GM18909 (cell line): ENCODE measurements at regions not wholly inside any gene's neighbourhood (a gene's known extent, or its start where the extent isn't known, plus 50 kb on each side); places are given as distances from the start of the nearest gene placed in this dataset.

Experiments used
- ATAC-seq: cut with Tn5 transposase; IDR thresholded peaks from one replicate; pipeline ENCODE4 v1.9.1; 2021; ENCODE audit warnings: mild to moderate bottlenecking; ENCODE audit not compliant: unreplicated experiment, poor library complexity

DNA sequence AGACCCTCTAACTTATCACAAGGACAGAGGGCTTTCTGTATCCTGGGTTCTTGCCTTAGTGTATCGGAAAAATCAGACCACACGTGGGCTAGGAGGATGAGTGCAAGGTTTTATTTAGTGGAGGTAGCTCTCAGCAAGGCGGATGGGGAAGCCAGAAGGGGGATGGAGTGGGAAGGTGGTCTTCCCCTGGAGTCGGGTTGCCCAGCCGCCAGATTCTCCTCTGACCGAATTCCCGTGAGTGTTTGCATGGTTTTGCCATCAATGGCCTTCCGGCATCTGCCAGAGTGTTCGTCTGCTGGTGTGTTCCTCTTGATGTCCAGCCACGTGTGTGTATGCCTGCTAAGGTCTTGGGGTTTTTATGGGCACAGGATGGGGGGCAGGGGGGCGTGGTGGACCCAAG is 1335.1 kb upstream of the SPRY2 start:
- no peak for ATAC-seq

DNA sequence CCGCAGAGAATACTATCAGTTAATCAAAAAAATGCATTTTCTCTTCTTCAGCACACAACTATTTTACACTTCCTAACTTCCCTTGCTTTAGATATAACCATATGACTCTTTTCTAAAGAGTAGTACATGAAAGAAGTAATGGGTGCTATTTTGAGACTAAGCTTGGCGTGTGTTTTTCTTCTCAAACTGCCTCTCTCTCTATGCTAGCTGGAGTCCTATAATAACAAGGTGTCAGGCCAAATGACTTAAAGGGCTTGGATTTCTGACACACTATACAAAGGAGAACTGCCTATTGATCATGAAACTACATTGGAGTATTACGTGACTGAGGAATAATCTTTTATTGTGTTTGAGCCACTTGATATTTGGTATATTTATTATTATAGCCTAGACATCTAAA is 1330.1 kb upstream of the SPRY2 start:
- ATAC-seq = no peak

DNA sequence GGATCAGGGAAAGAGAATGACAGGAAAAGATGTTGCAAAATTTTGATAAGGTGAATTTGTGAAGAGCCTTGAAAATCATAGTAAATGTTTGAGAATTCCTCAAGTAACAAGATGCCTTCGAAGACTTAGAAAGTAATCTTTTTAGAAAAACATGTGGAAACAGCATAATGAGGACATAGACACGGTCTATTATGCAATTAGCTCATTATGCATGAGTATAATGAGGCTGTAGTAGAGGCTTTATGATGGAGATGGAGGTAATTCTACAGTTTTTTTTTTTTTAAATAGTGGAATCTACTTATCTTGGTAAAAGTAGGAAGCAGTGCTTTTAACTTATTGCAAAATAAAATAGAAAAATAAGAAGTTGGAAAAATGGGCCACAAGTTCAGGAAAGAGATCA is 1329.1 kb upstream of the SPRY2 start:
- ATAC-seq = no peak

DNA sequence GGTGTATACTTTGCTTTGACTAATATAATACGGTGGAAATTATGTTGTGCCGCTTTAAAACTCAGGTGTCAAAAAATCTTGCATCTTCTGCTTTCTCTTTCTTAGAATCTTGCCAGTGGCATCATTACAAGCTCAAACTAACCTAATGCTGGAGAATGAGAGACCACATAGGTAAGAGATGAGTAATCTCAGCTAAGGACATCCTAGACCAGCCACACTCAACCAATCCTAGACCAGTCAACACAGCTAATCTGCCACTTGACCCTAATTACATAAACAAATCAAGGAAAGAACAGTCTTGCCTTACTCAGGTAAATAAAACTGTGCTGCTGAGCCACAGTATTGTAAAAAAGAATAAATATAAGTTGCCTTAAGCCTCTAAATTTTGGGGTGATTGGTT is 1323.9 kb upstream of the SPRY2 start:
- ATAC-seq = no peak

DNA sequence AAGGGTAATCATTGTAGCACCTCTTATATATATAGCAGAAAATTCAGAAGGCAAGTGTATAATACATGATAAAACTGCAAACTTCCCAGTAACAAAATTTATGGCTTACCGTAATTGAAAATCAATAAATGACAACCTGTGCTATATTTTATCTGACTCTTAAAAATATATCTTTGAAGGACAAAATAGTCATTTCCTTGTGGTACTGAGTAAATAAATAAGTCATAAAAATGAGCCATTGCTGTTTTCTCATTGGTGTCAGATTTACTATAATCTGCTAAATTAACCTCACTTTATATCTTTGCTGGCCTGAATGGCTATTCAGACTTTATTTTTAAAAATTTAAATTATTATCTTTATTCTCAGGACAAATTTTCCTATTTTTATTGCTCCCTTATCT is 1319.1 kb upstream of the SPRY2 start:
- ATAC-seq = no peak

DNA sequence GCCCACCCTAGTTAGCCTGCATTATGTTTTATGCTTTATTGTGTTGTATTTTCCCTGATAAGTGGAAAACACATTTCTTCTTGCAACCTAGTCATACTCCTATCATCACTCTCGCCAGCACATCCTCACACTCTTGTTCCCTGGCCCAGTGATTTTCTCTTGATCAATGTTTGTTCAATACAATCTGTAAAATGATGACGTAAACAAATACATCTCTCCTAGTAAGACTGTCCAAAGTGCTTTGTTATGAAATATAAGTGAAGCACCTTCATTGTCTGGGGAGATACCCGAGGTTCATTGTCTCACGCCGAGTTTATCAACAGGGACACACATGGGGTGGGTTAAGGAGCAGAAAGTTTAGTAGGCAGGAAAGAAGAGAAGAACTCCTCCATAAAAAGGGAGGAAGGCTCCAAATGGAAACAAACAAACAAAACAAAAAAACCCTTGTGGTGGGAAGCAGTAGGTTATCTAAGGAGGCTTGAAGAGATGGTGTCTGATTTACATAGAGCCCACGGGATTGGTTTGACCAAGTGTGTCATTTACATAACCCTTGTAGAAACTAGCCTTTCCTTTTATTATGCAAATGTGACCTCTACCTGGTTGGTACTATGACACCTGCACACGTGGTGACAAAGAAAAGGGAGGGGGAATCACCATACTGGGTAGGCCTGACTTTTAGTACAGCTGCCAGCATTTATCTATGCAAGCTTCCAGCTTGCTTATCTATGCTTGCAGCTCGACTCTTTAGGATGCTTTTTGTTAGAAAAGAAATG is 1317.9 kb upstream of the SPRY2 start:
- ATAC-seq = no peak

DNA sequence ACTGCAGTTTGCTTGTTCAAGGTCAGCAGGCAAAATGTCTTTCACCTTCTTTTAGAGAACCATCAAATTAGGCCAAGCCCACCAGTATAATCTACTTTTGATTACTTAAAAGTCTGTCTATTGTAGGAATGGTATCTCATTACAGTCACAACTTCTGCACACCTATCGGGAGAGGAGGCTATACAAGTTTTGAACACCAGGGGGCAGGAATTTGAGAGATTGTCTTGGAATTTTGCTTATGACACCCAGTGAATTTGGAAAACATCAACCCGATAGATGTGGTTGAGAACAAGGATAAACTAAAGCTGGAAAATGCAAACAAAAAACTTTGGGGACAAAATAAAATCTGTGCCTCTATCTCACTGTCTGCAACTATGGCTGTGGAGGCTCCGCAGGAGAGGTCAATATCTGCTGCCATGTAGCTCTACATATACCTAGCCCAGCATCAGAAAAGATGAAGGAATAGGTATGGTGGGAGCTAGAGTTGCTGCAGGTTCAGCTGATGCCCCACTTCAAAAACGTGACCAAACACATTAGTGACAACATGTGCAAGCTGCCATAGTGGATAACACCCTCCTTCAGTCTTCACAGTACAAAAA is 1299.2 kb upstream of the SPRY2 start:
- no peak for ATAC-seq

DNA sequence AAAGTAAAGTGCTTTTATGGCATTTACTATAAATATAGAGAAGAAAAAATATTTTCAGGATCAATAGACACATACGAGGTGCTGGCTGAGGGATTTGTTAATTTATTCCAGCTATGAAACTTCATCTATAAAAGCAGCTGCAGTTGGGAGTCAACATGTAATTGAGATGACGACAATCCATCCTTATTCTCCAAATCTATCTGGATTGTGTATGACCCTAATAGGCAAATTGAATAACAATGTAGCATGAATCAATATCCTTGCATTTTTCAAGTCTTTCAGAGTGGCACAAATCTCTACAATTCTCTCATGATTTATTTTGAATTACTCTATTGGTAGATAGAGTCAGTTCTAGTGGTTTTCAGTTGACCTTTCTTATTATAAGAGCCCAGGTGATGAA is 1296.5 kb upstream of the SPRY2 start:
- ATAC-seq = no peak

DNA sequence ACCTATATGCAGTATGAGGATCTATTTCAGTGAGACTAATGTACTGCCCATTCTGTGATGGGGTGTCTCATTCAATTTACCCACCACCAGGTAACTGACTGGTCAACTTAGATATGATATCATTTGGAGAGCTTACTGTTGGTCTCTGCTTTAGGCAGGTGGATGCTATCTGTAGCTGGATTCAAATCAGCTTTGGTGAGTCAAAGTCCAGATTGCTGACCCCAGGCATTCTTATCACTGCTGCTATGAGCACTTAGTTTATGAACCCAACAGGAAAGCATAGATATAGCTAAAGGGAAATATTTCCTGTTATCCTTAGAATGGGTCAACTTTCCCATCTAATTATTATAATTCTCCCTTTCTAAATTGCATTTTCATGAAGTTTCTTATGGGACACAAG is 1295.2 kb upstream of the SPRY2 start:
- no peak for ATAC-seq

DNA sequence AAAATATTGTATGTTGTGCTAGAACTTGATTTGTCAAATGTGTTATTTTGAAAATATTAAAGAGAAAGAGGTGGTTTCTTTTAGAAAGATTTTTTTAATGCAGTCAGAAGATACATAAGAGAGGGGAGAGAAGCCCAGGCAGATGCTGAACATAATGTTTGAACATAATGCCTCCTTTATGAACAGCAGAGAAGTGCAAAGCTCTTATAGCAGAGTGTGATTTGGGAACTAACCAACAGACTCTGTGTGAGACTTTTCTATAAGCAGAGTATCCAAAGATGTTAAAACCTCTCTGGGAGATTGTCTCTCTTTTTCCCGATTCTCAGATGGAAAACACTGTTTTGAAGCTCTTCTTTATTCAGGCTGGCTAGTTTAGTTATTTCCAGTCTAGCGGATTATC is 1274.1 kb upstream of the SPRY2 start:
- no peak for ATAC-seq

DNA sequence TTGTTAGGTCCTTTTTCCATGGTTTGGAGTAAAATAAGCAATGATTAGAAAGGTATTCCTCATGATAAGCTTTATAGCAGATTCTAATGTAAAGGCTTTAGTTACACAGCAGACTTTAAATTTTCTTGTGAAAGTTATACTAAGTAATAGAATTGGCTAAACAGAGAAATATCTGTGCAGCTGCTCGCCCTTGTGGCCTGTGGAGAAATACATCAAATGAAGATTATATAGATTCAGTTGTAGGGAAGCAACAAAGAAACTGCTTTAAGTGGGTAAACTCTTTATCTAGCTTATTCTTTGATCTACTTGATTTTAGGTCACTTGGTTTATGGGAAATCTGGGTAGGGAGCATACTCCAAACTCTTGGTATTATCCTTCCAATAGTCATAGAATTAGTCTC is 1269.7 kb upstream of the SPRY2 start:
- no peak for ATAC-seq

DNA sequence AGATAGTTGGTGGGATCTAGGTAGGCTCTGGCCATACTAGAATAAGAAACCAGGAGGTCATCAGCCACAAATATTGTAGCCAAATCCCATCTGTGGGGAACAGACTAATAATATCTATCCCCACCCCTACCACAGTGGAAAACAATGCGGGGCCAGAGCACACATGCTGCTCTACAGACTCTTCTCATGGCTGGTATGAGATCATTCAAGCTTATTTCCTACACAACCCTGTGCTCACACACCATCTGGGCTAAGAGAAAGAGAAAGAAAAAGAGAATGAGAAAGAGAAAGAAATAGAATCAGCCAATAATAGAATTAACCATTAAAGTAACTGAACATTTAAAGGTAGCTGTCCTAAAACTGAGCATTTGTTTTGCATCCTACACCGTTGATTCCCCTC is 1268.4 kb upstream of the SPRY2 start:
- no peak for ATAC-seq

DNA sequence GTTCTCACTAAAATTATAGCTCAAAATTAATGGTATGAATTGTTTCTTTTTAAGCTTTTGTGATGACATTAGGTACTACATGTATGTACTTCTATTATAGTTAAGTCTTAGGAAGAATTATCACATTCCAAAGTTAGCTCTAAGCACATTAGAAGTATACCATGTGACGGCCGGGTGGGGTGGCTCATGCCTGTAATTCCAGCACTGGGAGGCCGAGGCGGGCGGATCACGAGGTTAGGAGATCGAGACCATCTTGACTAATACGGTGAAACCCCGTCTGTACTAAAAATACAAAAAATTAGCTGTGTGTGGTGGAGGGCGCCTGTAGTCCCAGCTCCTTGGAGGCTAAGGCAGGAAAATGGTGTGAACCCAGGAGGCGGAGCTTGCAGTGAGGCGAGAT is 1265.1 kb upstream of the SPRY2 start:
- ATAC-seq = no peak

DNA sequence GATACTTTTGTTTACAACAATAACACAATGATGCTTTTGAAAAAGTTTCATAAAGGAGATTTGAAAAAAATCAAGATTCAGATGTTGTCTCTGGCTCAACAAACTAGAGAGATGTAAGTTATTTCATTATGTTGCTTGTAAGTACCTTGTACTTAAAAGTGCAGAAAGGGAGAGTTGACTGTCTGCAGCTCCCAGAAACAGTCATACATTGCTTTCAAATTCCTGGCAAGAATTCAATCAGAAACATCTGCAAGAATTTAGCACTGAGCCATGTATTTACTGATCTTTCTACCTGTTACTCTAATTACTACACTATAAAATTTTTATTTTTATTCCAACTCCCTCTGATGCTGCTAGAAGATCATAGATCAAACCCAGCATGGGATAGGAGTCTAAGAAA is 1261.3 kb upstream of the SPRY2 start:
- ATAC-seq = no peak

DNA sequence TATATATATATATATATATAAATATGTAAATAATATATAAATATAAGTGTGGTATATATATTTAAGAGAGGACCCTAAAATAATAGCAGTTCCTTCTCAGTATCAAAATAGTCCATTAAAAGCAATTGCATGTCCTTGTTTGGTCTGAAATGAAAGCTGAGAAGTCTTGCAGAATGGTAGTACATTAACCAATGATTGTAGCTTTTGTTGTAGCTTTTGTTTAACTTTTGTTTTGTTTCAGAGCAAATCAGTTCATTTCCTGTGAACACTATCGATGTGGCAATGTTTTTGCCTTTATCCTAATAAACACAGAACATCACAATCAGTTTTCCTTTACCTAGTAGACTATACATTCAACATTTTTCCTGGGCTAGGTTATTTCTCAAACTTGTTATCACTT is 1256.2 kb upstream of the SPRY2 start:
- no peak for ATAC-seq

DNA sequence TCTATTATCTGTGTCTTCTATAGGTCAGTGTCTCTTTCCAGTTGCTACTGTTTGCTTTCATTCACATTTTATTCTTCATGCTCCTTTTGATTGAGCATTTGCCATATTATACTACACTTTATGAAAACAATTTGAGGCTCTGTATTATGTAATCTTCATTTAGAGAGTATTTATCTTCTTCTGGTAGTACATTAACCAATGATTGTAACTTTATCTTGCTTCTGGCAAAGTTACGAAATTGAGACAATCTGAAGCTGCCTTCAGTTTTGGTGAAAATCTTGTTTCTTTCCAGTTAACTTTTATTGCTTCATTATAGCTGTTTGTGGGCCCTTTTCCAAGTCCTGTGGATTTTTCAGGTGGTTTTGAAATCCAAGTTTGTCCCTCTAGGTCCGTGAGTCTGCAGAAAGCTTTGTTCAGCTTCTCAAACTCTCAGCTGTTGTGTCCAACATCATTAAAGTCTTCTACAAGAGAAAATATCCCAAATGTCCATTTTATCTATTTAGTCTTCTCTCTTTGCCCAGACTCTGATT is 1255.4 kb upstream of the SPRY2 start:
- ATAC-seq = no peak

DNA sequence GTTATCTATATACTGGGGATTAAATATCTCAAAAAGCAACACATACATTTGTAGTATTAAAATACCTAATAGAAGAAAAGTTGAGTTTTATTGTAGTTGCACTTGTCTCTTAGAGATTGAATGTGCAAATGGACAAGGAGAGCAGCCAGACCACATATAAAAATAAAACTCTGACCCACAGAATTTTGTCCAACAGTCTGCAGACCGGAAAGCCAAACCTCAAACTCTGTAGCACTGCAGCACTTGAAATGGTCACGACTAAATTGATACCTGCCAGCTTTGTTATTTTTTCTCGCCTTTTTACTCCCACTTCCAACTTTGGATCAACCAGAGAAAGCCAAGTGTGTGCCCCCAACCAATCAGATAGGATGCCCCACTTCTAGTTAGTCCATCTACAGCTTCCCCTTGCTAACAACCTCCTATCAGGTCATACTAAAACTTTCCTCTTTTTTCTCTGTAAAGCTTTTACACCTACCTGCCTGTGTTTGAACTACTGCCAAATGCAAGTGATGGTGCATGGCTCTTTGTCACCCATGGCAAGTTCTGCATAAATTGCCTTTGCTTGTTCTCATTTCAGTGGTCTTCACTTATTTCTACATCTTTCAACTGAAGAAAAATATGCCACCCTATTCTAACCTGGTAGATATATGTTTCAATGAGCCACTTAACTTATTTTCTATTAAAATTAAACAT is 1250.7 kb upstream of the SPRY2 start:
- ATAC-seq = no peak

DNA sequence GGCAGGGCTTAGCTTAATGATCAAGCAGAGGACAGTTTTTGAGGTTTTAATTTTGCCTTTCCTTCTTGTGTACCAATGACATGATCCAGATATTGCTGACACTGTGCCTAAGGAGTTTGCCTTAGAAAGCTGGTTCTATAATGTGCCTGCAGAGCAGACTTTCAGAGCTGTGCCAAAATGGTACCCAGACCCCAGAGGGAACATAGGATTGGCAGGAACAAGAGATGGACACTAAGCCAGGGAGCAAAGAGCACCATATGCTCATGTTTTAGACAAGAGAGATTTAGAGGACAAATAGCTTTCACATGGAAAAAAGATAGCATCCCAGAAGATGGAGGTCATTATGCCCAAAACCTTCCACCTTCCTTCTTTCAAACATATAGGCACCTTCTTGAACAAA is 1241.5 kb upstream of the SPRY2 start:
- no peak for ATAC-seq

DNA sequence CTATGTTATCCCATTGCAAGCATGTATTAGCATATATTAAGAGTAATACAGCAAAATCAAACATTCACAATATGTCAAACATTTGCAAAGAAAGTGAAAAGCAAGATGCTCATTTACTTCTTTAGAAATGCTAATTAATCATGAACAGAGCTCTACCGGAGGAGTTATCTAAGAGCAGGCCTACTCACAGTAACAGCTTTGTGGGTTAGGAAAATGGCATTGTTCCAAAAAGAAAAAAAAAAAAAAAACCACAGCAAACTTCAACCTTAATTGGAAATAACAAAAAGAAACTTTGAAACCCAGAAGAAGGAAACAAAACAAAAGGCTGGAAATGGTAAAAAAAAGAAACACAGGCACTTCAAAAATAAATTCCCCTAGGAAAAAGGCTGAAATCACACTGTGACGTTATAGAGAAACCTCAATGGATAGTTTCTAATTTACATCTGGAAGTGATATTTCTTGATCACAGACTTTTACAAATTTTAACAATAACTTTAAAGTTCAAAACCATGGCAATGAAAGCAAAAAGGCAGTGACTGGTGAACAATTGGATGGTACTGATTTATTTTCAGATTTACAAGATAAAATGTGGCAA is 1236.8 kb upstream of the SPRY2 start:
- ATAC-seq = no peak

DNA sequence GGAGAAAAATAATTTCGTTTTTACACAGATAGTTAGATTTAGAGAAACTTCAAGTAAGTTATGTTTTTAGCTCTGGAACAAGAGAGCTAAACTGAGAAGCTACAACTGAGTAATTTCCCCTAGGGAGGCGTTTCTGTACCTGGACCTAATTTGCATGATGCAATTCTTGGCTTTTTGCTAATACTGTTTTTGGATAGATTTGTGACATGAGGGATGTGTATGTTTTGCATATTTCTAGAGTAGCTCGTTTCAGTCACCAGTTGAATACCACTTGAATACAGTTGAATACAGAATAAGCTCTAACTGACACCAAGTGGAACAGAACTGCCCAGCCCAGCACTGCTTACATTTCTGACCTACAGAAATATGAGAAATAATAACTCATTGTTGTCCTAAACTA is 1227.9 kb upstream of the SPRY2 start:
- no peak for ATAC-seq

DNA sequence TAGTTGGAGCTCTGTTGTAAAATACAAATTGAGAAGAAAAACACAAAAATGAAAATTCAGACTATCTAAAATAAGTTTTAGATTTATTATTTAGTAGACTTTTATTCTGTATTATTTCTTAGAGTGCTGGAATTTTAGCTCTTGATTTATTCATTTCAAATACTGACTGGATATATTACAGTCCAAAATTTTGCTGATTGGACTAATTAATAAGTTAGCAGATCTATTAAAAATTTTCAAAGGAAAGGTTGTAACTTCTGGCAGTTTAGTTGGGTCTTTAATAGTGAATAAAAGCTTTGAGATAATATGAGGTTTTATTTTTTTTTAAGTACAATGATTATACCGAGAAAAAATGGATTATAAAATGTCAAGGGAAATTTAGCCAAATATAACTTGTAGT is 1224.9 kb upstream of the SPRY2 start:
- no peak for ATAC-seq
